GM12873 (cell line): ENCODE measurements at regions not wholly inside any gene's neighbourhood (a gene's known extent, or its start where the extent isn't known, plus 50 kb on each side); places are given as distances from the start of the nearest gene placed in this dataset.

ENCODE experiments used
- CTCF ChIP-seq: IDR thresholded peaks from 2 replicates; pipeline ENCODE4 v1.5.1; 2012; ENCODE audit warnings: low read depth, mild to moderate bottlenecking, moderate library complexity, low read length, control low read depth; ENCODE audit not compliant: insufficient read depth; ENCODE audit errors: missing control alignments

GRCh38 chr1:101431956-101432510 lies 195.2 kb downstream of the S1PR1 start:
- TF ChIP-seq CTCF = no peak

- TF ChIP-seq CTCF = no peak
Observed at GRCh38 chr1:101435831-101436511, 199.2 kb downstream of the S1PR1 start.

- no peak for TF ChIP-seq CTCF
Observed at GRCh38 chr1:101437800-101438199, 201.0 kb downstream of the S1PR1 start.

GRCh38 chr1:101438359-101438758 lies 201.5 kb downstream of the S1PR1 start:
- peak; percentile 66 for TF ChIP-seq CTCF

- TF ChIP-seq CTCF = no peak
Observed at GRCh38 chr1:101440485-101440884, 203.7 kb downstream of the S1PR1 start.

GRCh38 chr1:101444381-101444780 lies 207.6 kb downstream of the S1PR1 start:
- no peak for TF ChIP-seq CTCF

- no peak for TF ChIP-seq CTCF
Observed at GRCh38 chr1:101444873-101445618, 208.2 kb downstream of the S1PR1 start.
